ENCODE measurements at regions not wholly inside any gene's neighbourhood (a gene's known extent, or its start where the extent isn't known, plus 50 kb on each side); places are given as distances from the start of the nearest gene placed in this dataset.

- no peak for DNase-seq
Measured at GRCh38 chr11:95466416-95466815, 235.4 kb upstream of the SESN3 start.

GRCh38 chr11:95465887-95466286 lies 234.9 kb upstream of the SESN3 start:
- DNase-seq = no peak

- no peak for DNase-seq
Measured at GRCh38 chr11:95461858-95462257, 230.9 kb upstream of the SESN3 start.

GRCh38 chr11:95461348-95461747 lies 230.3 kb upstream of the SESN3 start:
- no peak for DNase-seq

- no peak for DNase-seq
Measured at GRCh38 chr11:95459291-95460042, 228.5 kb upstream of the SESN3 start.

- no peak for DNase-seq
Measured at GRCh38 chr11:95456714-95457491, 225.9 kb upstream of the SESN3 start.

- DNase-seq = no peak
Measured at GRCh38 chr11:95455228-95455970, 224.4 kb upstream of the SESN3 start.

- DNase-seq = no peak
Measured at GRCh38 chr11:95453616-95454171, 222.7 kb upstream of the SESN3 start.

- DNase-seq = no peak
Measured at GRCh38 chr11:95451682-95452081, 220.7 kb upstream of the SESN3 start.

GRCh38 chr11:95451261-95451660 lies 220.3 kb upstream of the SESN3 start:
- DNase-seq = no peak

- no peak for DNase-seq
Measured at GRCh38 chr11:95450547-95451123, 219.6 kb upstream of the SESN3 start.

GRCh38 chr11:95445746-95446333 lies 214.8 kb upstream of the SESN3 start:
- no peak for DNase-seq

GRCh38 chr11:95444309-95445241 lies 213.6 kb upstream of the SESN3 start:
- no peak for DNase-seq

- DNase-seq = no peak
Measured at GRCh38 chr11:95443386-95443785, 212.4 kb upstream of the SESN3 start.

- DNase-seq = no peak
Measured at GRCh38 chr11:95442531-95443050, 211.6 kb upstream of the SESN3 start.

- no peak for DNase-seq
Measured at GRCh38 chr11:95435628-95436353, 204.8 kb upstream of the SESN3 start.

GRCh38 chr11:95435192-95435591 lies 204.2 kb upstream of the SESN3 start:
- DNase-seq = no peak

GRCh38 chr11:95434489-95435057 lies 203.6 kb upstream of the SESN3 start:
- no peak for DNase-seq

- no peak for DNase-seq
Measured at GRCh38 chr11:95434009-95434408, 203.0 kb upstream of the SESN3 start.

Data from SW 1271 (cell line).